GM12878 (cell line): ENCODE measurements at regions not wholly inside any gene's neighbourhood (a gene's known extent, or its start where the extent isn't known, plus 50 kb on each side); places are given as distances from the start of the nearest gene placed in this dataset.

Source experiments
- ATAC-seq: fragments of 200-7000 bp; cut with Tn5 transposase; 3 replicates; pipeline ENCODE4 v1.9.1; 2020; ENCODE audit warnings: mild to moderate bottlenecking, moderate library complexity
- BruUV-seq: library from RNA; stranded (reverse); fragments of 400-500 nt; replicated peaks from 2 replicates; lab custom pipeline; 2021; lab: Mats Ljungman, UMichigan
- CTCF ChIA-PET: fragments of 300-600 bp; sonication (Branson Sonifier 250); formaldehyde crosslinking; extraction: SDS; loops from one replicate; lab custom pipeline; 2021; ENCODE audit warnings: inconsistent platforms; lab: Yijun Ruan, JAX
- POLR2A ChIA-PET: fragments of 350-600 bp; formaldehyde crosslinking; extraction: SDS; loops from one replicate; lab custom pipeline; 2021; ENCODE audit warnings: inconsistent platforms; lab: Charles Lee
- RAD21 ChIA-PET: fragments of 300-600 bp; sonication (Branson Sonifier 250); formaldehyde crosslinking; loops from one replicate; lab custom pipeline; 2023; ENCODE audit warnings: antibody characterized with exemption; ENCODE audit not compliant: unreplicated experiment; lab: Charles Lee
- SMC1A ChIA-PET: fragments of 300-600 bp; sonication (Branson Sonifier 250); formaldehyde crosslinking; loops from one replicate; lab custom pipeline; 2023; ENCODE audit not compliant: unreplicated experiment, uncharacterized antibody; lab: Charles Lee
- DNase-seq: peaks from one replicate; pipeline ENCODE4 v3.0.0-alpha.2; 2011; ENCODE audit warnings: low read depth, low spot score
- FAIRE-seq: peaks from 3 replicates; lab custom pipeline; 2011; peaks lifted over from hg19 to GRCh38; lab: Jason Lieb, UNC
- H2AFZ ChIP-seq: 2 replicates; pipeline ENCODE4 v1.6.0; 2011; ENCODE audit warnings: low read depth, low read length, control low read depth; ENCODE audit not compliant: control insufficient read depth
- H3K27ac ChIP-seq: 2 replicates; pipeline ENCODE4 v1.5.1; 2011; ENCODE audit warnings: control low read depth; ENCODE audit not compliant: control insufficient read depth, insufficient read depth
- H3K27me3 ChIP-seq, 2 experiments: replicated peaks in 1 of 2; 2 replicates each; pipeline versions ENCODE4 v1.6.0 to v1.6.1; 2011; ENCODE audit warnings: low read length in 1 of 2; ENCODE audit not compliant: control insufficient read depth in 2 of 2, insufficient read depth in 2 of 2
- H3K36me3 ChIP-seq, 2 experiments: 2 replicates each; pipeline ENCODE4 v1.5.1; 2011; ENCODE audit warnings: low read length in 1 of 2; ENCODE audit not compliant: control insufficient read depth in 2 of 2, insufficient read depth in 2 of 2
- H3K4me1 ChIP-seq: 2 replicates; pipeline ENCODE4 v1.6.1; 2011; ENCODE audit warnings: mild to moderate bottlenecking, low read length, moderate library complexity, mixed read lengths; ENCODE audit not compliant: control insufficient read depth, insufficient read depth
- H3K4me2 ChIP-seq: 2 replicates; pipeline ENCODE4 v1.6.0; 2011; ENCODE audit warnings: control low read depth; ENCODE audit not compliant: control insufficient read depth, insufficient read depth
- H3K4me3 ChIP-seq: fragments of 200-600 bp; sonication (generic); 2 replicates; pipeline ENCODE4 v1.5.1; 2016
- H3K79me2 ChIP-seq: 2 replicates; pipeline ENCODE4 v1.6.0; 2011; ENCODE audit warnings: low read length; ENCODE audit not compliant: control insufficient read depth, insufficient read depth
- H3K9ac ChIP-seq: 2 replicates; pipeline ENCODE4 v1.8.0; 2011; ENCODE audit warnings: low read length, control low read depth, mixed read lengths; ENCODE audit not compliant: control insufficient read depth, insufficient read depth
- H3K9me3 ChIP-seq: replicated peaks from 3 replicates; pipeline ENCODE4 v1.5.1; 2011; ENCODE audit warnings: mild to moderate bottlenecking, low read length; ENCODE audit not compliant: control insufficient read depth, insufficient read depth
- H4K20me1 ChIP-seq: 2 replicates; pipeline ENCODE4 v1.6.0; 2011; ENCODE audit not compliant: control insufficient read depth, insufficient read depth
- BRCA1 ChIP-seq: IDR thresholded peaks from 2 replicates; pipeline ENCODE4 v1.6.1; 2011; ENCODE audit warnings: low read depth, low read length, improper control_type of control experiment
- E2F8 ChIP-seq: fragments of 450-650 bp; IDR thresholded peaks from 2 replicates; pipeline ENCODE4 v1.6.1; 2018; ENCODE audit warnings: mild to moderate bottlenecking, low read depth, moderate library complexity; ENCODE audit not compliant: partially characterized antibody
- EZH2 ChIP-seq: IDR thresholded peaks from 2 replicates; pipeline ENCODE4 v1.6.1; 2012; ENCODE audit warnings: low read depth, mild to moderate bottlenecking, control low read depth, inconsistent platforms, low read length, borderline replicate concordance; ENCODE audit not compliant: control insufficient read depth
- FOXM1 ChIP-seq: IDR thresholded peaks from 2 replicates; pipeline ENCODE4 v1.6.1; 2012; ENCODE audit warnings: low read depth, mild to moderate bottlenecking, inconsistent platforms, low read length, moderate library complexity
- HDAC2 ChIP-seq: fragments of 200-600 bp; sonication (generic); IDR thresholded peaks from 2 replicates; pipeline ENCODE4 v1.6.1; 2017
- IRF4 ChIP-seq: IDR thresholded peaks from 2 replicates; pipeline ENCODE4 v1.6.1; 2011; ENCODE audit warnings: low read depth, low read length
- LARP7 ChIP-seq: fragments of 450-650 bp; IDR thresholded peaks from 2 replicates; pipeline ENCODE4 v1.6.1; 2017; ENCODE audit warnings: mild to moderate bottlenecking
- MTA3 ChIP-seq: IDR thresholded peaks from 2 replicates; pipeline ENCODE4 v1.6.1; 2012; ENCODE audit warnings: low read length, inconsistent platforms, borderline replicate concordance
- PAX8 ChIP-seq: fragments of 450-650 bp; IDR thresholded peaks from 2 replicates; pipeline ENCODE4 v1.6.1; 2017; ENCODE audit warnings: mild to moderate bottlenecking, moderate library complexity
- RUNX3 ChIP-seq: IDR thresholded peaks from 2 replicates; pipeline ENCODE4 v1.6.1; 2012; ENCODE audit warnings: low read length, inconsistent platforms
- STAT1 ChIP-seq: fragments of 450-650 bp; conservative IDR thresholded peaks from 2 replicates; pipeline ENCODE4 v1.6.1; 2014; ENCODE audit warnings: antibody characterized with exemption, mild to moderate bottlenecking
- SUZ12 ChIP-seq: fragments of 200-600 bp; sonication (generic); IDR thresholded peaks from one replicate; pipeline ENCODE4 v1.6.1; 2018; ENCODE audit warnings: antibody characterized with exemption, mild to moderate bottlenecking; ENCODE audit not compliant: unreplicated experiment
- TCF3 ChIP-seq: IDR thresholded peaks from 2 replicates; pipeline ENCODE4 v1.6.1; 2012; ENCODE audit warnings: low read depth, mild to moderate bottlenecking, low read length, borderline replicate concordance; ENCODE audit not compliant: insufficient read depth
- USF1 ChIP-seq: IDR thresholded peaks from 2 replicates; pipeline ENCODE4 v1.6.1; 2011; ENCODE audit warnings: borderline replicate concordance, low read depth, mild to moderate bottlenecking, moderate library complexity, mixed read lengths, low read length; ENCODE audit not compliant: insufficient read depth; ENCODE audit errors: extremely low read length
- YBX1 ChIP-seq: fragments of 450-650 bp; IDR thresholded peaks from 2 replicates; pipeline ENCODE4 v1.6.1; 2016; ENCODE audit warnings: antibody characterized with exemption
- YY1 ChIP-seq: IDR thresholded peaks from 2 replicates; pipeline ENCODE4 v1.6.1; 2011; ENCODE audit warnings: low read depth, mild to moderate bottlenecking, low read length
- ZNF207 ChIP-seq: fragments of 450-650 bp; IDR thresholded peaks from 2 replicates; pipeline ENCODE4 v1.6.1; 2014; ENCODE audit warnings: antibody characterized with exemption, mild to moderate bottlenecking, borderline replicate concordance
- in situ Hi-C: fragments of 300-500 bp; cut with MboI; formaldehyde crosslinking; loops from 9 replicates; pipeline ENCODE4 v1.14.3; 2018; ENCODE audit warnings: mixed read lengths
- intact Hi-C: fragments of 100-400 bp; cut with micrococcal nuclease; formaldehyde crosslinking; loops from one replicate; pipeline ENCODE4 v1.14.2; 2022; ENCODE audit not compliant: unreplicated experiment
- TF ChIP-seq, protein P1 (sequence below): IDR thresholded peaks from 2 replicates; pipeline ENCODE4 v1.6.1; 2012; ENCODE audit warnings: low read depth, low read length, improper control_type of control experiment

DNA sequence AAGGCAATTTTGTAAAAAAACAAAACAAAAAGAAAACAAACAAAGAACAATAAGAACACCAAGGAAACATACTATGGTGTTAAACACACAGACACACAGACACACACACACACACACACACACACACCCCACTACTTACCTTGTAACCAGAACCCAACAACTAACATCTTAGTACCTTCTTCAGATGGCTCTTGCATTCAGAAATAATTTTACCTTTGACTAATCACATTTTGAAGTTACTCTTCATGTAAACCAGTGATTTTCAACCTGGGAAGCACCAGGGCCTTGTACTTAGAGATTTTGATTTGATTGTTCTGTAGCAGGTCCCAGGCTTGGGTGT, 87.5 kb downstream of the AQP4 start:
- H3K79me2 ChIP-seq, result no peaks in the 10 kb centered on the region
- SMC1A ChIA-PET, result no interaction called here
- in situ Hi-C loops (no loop called here), intact Hi-C loops (loop anchor here (10.0 kb wide), 1 partner anchor 393 kb away; no protein-coding TSS in a partner anchor)
- H3K4me2 ChIP-seq, result no peak overlapping the region
- H3K27ac ChIP-seq, result no peak overlapping the region
- RAD21 ChIA-PET, result no interaction called here
- H3K9ac ChIP-seq, result no peak overlapping the region
- H3K4me1 ChIP-seq, result no peaks in the 10 kb centered on the region
- no peak for FAIRE-seq
- DNase-seq, result no peak
- CTCF ChIA-PET, result interaction anchor here (0.6 to 1.5 kb wide), 2 partner anchors 245 to 394 kb away, joined by 3 read pairs; no protein-coding TSS in a partner anchor
- no peaks in the 10 kb centered on the region for H4K20me1 ChIP-seq
- ATAC-seq, result no peak
- POLR2A ChIA-PET, result no interaction called here
- H3K27me3 ChIP-seq, result peaks cover 0 to 2% of the 10 kb centered on the region in 2 experiments; a peak in 2 of 4 replicates
- no peaks in the 10 kb centered on the region for H3K36me3 ChIP-seq
- H2AFZ ChIP-seq, result no peak overlapping the region
- no peaks in the 10 kb centered on the region for H3K9me3 ChIP-seq
- BruUV-seq, result no TSS peak
- no peak overlapping the region for H3K4me3 ChIP-seq
- TF ChIP-seq MTA3 (no peak), LARP7 (no peak), SUZ12 (no peak), RUNX3 (no peak), TCF3 (no peak), PAX8 (no peak), HDAC2 (no peak), EZH2 (no peak), E2F8 (no peak), BRCA1 (no peak), FOXM1 (no peak), USF1 (no peak), IRF4 (no peak), ZNF207 (no peak), YY1 (no peak), YBX1 (no peak), STAT1 (no peak)
- TF ChIP-seq, protein P1, sequence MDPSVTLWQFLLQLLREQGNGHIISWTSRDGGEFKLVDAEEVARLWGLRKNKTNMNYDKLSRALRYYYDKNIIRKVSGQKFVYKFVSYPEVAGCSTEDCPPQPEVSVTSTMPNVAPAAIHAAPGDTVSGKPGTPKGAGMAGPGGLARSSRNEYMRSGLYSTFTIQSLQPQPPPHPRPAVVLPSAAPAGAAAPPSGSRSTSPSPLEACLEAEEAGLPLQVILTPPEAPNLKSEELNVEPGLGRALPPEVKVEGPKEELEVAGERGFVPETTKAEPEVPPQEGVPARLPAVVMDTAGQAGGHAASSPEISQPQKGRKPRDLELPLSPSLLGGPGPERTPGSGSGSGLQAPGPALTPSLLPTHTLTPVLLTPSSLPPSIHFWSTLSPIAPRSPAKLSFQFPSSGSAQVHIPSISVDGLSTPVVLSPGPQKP, result no peak
